Retinal pigment epithelial cell (primary cell): ENCODE measurements at regions not wholly inside any gene's neighbourhood (a gene's known extent, or its start where the extent isn't known, plus 50 kb on each side); places are given as distances from the start of the nearest gene placed in this dataset.

ENCODE experiments used
- DNase-seq: peaks from one replicate; pipeline ENCODE4 v3.0.0-alpha.2; 2010; ENCODE audit warnings: low read depth
- H3K4me3 ChIP-seq: 2 replicates; pipeline ENCODE4 v1.5.1; 2011; ENCODE audit warnings: mild to moderate bottlenecking, low read length, control low read depth, moderate library complexity
- TF ChIP-seq, protein P1 (sequence below): conservative IDR thresholded peaks from 2 replicates; pipeline ENCODE4 v1.5.1; 2011; ENCODE audit warnings: low read depth, low read length, control low read depth, inconsistent platforms

DNA sequence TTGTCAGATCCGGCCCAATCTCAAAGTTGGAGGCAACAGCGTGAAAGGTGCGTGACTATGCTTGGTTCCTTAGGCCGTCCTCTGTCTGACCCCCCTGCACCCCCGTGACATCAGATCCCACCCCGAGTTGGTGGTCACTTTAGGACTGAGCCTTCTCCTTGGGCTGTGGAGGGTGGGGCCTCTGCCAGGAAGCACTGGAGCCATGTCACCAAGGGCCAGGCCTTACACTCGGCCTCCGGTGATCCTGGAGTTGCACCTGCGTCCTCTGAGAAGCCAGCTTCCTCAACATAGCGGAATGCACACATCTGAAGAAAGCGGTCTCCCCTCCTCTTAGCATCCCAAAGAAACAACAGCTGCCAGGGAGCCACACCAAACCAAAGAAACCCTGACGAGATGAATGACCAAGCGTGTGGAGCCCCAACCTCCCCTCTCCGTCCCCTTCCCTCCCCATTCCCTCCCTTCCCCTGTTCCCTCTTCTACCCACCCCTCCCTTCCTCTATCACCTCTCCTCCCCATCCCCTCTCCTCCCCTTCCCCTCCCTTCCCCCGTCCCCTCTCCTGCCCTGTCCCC lies 182.6 kb downstream of the TTLL2 start:
- TF ChIP-seq, protein P1, sequence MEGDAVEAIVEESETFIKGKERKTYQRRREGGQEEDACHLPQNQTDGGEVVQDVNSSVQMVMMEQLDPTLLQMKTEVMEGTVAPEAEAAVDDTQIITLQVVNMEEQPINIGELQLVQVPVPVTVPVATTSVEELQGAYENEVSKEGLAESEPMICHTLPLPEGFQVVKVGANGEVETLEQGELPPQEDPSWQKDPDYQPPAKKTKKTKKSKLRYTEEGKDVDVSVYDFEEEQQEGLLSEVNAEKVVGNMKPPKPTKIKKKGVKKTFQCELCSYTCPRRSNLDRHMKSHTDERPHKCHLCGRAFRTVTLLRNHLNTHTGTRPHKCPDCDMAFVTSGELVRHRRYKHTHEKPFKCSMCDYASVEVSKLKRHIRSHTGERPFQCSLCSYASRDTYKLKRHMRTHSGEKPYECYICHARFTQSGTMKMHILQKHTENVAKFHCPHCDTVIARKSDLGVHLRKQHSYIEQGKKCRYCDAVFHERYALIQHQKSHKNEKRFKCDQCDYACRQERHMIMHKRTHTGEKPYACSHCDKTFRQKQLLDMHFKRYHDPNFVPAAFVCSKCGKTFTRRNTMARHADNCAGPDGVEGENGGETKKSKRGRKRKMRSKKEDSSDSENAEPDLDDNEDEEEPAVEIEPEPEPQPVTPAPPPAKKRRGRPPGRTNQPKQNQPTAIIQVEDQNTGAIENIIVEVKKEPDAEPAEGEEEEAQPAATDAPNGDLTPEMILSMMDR, result no peak
- no peak for DNase-seq
- no peak overlapping the region for H3K4me3 ChIP-seq

DNA sequence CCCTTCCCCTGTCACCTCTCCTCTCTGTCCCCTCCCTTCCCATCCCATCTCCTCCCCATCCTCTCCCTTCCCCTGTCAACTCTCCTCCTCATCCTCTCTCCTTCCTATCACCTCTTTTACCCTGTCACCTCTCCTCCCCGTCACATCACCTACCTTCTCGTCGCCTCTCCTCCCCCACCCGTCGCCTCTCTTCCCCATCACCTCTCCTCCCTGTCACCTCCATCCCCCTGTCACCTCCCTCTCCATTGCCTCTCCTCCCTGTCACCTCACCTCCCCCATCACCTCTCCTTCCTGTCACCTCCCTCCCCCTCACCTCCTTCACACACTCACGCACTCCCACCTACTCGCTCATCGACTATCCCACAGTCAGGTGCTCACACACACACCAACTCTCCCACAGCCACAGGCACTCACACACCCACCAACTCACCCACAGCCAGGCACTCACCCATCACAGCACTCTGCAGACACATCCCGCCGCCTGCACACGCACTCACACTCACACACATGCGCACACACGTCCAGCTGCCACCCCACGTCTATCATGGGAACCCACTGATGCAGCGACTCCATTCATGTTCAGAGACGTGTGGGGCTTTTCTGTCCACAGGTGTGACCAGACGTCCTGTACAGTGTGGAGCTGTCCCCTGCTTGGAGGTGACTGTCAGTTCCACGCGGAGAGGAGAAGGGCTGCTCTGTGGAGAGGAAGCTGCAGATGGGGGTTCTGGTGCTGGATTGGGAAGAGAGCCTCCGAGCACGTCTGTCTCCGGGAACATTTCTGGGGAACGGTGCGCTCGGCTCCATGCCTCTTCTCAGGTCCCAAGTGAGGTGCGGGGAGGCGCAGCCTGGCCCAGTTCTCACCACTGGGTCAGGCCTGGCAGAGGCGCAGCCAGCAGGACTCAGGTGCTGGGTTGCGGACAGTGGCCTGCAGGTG lies 184.3 kb downstream of the TTLL2 start:
- TF ChIP-seq, protein P1, result no peak
- no peak overlapping the region for H3K4me3 ChIP-seq
- DNase-seq, result no peak

- TF ChIP-seq, protein P1, result no peak
- DNase-seq, result no peak
- H3K4me3 ChIP-seq, result no peak overlapping the region
Observed at GRCh38 chr6:167509853-167510220, 185.0 kb downstream of the TTLL2 start.

DNA sequence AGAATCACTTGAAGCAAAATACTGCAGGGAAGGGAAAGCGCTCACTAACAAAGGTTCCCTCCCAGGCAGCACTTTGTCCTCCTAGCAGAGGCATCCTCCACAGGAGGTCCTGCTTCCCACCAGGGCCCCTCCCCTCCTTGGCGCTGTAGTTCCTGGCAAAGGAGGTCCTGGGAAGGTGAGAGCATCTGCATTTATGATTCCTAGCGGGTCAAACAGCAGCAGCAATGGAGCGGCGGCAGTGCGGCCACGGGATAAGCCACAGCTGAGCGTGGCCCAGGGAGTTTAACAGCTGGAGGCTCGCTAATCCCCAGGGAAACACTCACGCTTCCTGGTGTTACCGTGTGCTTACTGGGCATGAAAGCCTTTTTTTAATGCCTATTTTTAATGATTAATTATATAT lies 185.8 kb downstream of the TTLL2 start:
- H3K4me3 ChIP-seq, result no peak overlapping the region
- TF ChIP-seq, protein P1, result no peak
- DNase-seq, result no peak

GRCh38 chr6:167512696-167513375 lies 187.9 kb downstream of the TTLL2 start:
- TF ChIP-seq, protein P1, result no peak
- no peak for DNase-seq
- H3K4me3 ChIP-seq, result no peak overlapping the region

DNA sequence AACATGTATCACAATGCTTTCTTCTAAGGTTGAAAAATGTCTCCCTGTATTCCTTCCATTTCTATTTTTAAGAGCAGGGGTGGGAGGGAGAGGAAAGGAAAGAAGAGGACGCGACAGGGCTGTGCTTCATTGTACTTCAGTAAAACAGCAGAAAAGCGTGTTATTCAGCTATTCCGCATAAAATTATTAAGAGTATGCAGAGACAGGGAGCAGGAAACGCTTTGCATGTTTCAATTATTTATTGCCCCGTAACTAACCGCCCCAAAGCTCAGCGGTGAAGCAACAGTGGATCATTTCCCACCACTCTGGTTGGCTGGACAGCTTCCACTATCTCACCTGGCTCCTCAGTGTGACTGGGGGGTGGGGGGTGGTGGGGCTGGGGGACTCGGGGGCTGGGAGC lies 188.9 kb downstream of the TTLL2 start:
- no peak overlapping the region for H3K4me3 ChIP-seq
- TF ChIP-seq, protein P1, result no peak
- no peak for DNase-seq
